SU-DHL-6 (cell line): ENCODE measurements at regions not wholly inside any gene's neighbourhood (a gene's known extent, or its start where the extent isn't known, plus 50 kb on each side); places are given as distances from the start of the nearest gene placed in this dataset.

Source experiments
- EZH2phosphoT487 ChIP-seq: fragments of 200-600 bp; sonication (generic), shearing (Covaris generic); conservative IDR thresholded peaks from 2 replicates; pipeline ENCODE4 v1.6.1; 2018; ENCODE audit warnings: mild to moderate bottlenecking, antibody characterized with exemption, low read length, moderate library complexity, mixed read lengths
- TF ChIP-seq, protein P1 (sequence below): fragments of 200-600 bp; sonication (generic); IDR thresholded peaks from one replicate; pipeline ENCODE4 v1.5.1; 2017; ENCODE audit warnings: antibody characterized with exemption, mild to moderate bottlenecking, low read length, moderate library complexity; ENCODE audit not compliant: insufficient read depth, poor library complexity, severe bottlenecking

DNA sequence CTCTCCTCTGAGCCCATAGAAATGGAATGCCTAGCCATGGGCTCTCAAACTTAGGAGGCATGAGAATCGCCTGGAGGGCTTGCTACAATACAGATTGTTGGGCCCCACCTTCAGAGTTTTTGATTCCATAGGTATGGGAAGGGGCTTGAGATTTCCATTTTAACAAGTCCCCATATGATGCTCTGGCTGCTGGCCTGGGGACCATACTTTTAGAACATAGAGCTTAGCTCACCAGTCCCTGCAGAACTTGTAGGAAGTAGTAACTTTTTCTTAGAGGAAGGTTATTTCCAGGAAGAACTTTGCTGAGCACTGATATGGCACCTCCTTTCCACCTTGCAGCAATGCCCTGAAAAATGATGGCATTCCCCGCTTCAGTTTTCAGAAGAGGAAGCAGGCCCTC lies 177.0 kb upstream of the ZMIZ1 start:
- TF ChIP-seq, protein P1, sequence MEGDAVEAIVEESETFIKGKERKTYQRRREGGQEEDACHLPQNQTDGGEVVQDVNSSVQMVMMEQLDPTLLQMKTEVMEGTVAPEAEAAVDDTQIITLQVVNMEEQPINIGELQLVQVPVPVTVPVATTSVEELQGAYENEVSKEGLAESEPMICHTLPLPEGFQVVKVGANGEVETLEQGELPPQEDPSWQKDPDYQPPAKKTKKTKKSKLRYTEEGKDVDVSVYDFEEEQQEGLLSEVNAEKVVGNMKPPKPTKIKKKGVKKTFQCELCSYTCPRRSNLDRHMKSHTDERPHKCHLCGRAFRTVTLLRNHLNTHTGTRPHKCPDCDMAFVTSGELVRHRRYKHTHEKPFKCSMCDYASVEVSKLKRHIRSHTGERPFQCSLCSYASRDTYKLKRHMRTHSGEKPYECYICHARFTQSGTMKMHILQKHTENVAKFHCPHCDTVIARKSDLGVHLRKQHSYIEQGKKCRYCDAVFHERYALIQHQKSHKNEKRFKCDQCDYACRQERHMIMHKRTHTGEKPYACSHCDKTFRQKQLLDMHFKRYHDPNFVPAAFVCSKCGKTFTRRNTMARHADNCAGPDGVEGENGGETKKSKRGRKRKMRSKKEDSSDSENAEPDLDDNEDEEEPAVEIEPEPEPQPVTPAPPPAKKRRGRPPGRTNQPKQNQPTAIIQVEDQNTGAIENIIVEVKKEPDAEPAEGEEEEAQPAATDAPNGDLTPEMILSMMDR: no peak
- no peak for TF ChIP-seq EZH2phosphoT487
